Cardiac muscle cell (in vitro differentiated cells and primary cell): ENCODE measurements at regions not wholly inside any gene's neighbourhood (a gene's known extent, or its start where the extent isn't known, plus 50 kb on each side); places are given as distances from the start of the nearest gene placed in this dataset.

Experiments used
- DNase-seq, 2 donors: peaks; one replicate each; pipeline versions ENCODE4 v3.0.0 to v3.0.0-alpha.2; 2010 to 2017; ENCODE audit warnings: low read depth in 1 of 2, low spot score in 1 of 2
- H3K27ac ChIP-seq: fragments of 200-600 bp; sonication (generic); 2 replicates; pipeline ENCODE4 v1.5.1; 2016
- H3K27me3 ChIP-seq: fragments of 200-600 bp; sonication (generic); 2 replicates; pipeline ENCODE4 v1.6.0; 2016; ENCODE audit warnings: control low read depth
- H3K36me3 ChIP-seq: fragments of 200-600 bp; sonication (generic); 2 replicates; pipeline ENCODE4 v1.5.1; 2016; ENCODE audit warnings: control low read depth
- H3K4me1 ChIP-seq: fragments of 200-600 bp; sonication (generic); 2 replicates; pipeline ENCODE4 v1.8.1; 2017; ENCODE audit warnings: low read depth, mild to moderate bottlenecking, mixed run types
- H3K4me3 ChIP-seq: fragments of 200-600 bp; sonication (generic); 2 replicates; pipeline ENCODE4 v1.5.1; 2016; ENCODE audit warnings: mild to moderate bottlenecking
- H3K9me3 ChIP-seq: fragments of 200-600 bp; sonication (generic); 2 replicates; pipeline ENCODE4 v1.5.1; 2017; ENCODE audit warnings: low read depth, mild to moderate bottlenecking, control low read depth
- TF ChIP-seq, protein P1 (sequence below): IDR thresholded peaks from 2 replicates; pipeline ENCODE4 v1.5.1; 2012; ENCODE audit warnings: low read depth, mild to moderate bottlenecking, low read length

DNA sequence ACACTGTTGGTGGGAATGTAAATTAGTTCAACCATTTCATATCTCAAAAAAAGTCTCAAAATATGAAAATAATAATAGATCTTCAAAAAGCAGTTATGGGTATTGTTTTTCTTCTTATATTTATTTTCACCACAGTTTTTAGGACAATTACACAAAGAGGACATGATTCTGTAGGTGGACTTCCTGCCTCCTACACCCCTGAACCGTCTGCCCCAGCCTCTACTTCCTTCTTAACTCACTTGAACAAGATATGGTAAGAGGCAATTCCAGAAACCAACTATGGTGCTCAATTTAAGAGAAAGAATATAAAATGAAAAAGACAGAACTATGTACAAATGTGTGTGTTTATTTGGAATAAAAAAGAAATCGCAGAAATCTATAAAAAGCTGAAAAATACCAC, 74.1 kb upstream of the MON1B start:
- no peak overlapping the region for H3K27ac ChIP-seq
- no peak for DNase-seq
- no peaks in the 10 kb centered on the region for H3K9me3 ChIP-seq
- peaks cover 8% of the 10 kb centered on the region for H3K4me1 ChIP-seq
- no peaks in the 10 kb centered on the region for H3K27me3 ChIP-seq
- H3K36me3 ChIP-seq: no peaks in the 10 kb centered on the region
- no peak overlapping the region for H3K4me3 ChIP-seq
- TF ChIP-seq, protein P1, sequence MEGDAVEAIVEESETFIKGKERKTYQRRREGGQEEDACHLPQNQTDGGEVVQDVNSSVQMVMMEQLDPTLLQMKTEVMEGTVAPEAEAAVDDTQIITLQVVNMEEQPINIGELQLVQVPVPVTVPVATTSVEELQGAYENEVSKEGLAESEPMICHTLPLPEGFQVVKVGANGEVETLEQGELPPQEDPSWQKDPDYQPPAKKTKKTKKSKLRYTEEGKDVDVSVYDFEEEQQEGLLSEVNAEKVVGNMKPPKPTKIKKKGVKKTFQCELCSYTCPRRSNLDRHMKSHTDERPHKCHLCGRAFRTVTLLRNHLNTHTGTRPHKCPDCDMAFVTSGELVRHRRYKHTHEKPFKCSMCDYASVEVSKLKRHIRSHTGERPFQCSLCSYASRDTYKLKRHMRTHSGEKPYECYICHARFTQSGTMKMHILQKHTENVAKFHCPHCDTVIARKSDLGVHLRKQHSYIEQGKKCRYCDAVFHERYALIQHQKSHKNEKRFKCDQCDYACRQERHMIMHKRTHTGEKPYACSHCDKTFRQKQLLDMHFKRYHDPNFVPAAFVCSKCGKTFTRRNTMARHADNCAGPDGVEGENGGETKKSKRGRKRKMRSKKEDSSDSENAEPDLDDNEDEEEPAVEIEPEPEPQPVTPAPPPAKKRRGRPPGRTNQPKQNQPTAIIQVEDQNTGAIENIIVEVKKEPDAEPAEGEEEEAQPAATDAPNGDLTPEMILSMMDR: no peak

DNA sequence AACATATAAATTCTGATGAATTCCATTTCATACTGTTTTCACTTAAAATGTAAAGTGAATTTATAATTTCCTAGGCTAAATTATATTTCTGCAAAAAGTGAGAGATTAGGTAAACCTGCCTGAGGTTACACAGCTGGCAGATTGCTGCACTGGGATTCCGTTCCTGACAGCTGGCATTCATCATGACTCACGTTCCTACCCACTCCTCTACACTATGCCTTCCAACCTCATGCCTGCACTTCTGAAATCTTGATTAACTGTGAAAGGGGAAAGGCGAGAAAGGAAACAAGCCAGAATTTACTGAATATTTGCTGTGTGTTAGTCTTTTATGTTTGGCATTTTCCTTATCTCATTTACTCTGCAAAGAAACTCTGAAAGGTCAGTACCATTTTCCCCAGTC, 73.3 kb upstream of the MON1B start:
- TF ChIP-seq, protein P1: no peak
- Histone ChIP-seq H3K9me3 (no peaks in the 10 kb centered on the region), H3K4me3 (no peak overlapping the region), H3K4me1 (peaks cover 8% of the 10 kb centered on the region), H3K27me3 (no peaks in the 10 kb centered on the region), H3K36me3 (no peaks in the 10 kb centered on the region), H3K27ac (peak overlapping the region; percentile 77)
- DNase-seq: peak in 1 of 2 donors; percentile 57

DNA sequence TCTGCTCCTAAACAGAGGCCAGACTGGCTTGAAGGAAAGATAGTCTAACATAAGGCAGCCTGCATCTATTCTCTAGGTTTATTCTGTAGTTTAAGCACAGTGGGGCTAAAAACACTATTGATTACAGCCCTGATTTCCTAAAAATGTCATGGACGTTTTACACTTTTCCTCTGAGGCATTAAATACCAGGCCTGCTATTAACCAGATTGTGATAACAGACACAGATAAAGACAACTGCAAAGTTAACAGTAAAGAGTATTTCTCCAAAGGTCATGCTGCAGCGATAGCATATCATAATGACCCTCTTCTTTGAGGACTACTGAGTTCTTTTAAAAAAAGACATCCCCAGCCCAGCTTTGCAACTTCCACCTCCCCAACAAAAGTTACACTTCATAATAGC, 59.6 kb upstream of the MON1B start:
- Histone ChIP-seq H3K36me3 (no peaks in the 10 kb centered on the region), H3K4me1 (peaks cover 14% of the 10 kb centered on the region), H3K9me3 (no peaks in the 10 kb centered on the region), H3K27ac (peak overlapping the region; percentile 16), H3K4me3 (no peak overlapping the region), H3K27me3 (no peaks in the 10 kb centered on the region)
- TF ChIP-seq, protein P1: no peak
- DNase-seq: no peak

DNA sequence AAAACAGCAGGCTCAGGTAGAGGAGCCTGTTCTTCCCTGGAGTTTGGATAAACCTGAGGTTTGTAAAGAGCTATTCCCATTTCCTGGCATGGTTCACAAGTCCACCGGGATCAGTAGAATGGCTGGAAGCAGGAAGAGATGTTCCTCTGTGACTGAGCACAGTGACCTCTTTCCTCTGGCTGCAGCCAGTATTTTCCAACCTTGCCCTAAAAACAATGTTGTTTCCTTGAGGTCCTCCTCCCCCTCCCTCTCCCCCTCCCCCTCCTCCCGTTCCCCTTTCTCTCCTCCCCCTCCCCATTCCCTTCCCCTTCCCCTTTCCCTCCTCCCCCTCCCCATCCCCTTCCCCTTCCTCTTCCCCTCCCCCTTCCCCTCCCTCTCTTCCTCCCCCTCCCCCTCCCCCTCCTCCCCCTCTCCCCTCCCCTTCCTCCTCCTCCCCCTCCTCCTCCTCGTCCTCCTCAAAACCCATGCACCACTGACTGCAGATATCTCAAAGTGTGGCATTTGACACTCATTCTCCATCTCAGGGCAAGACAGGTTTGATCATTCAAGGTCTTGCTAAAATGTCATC, 58.9 kb upstream of the MON1B start:
- TF ChIP-seq, protein P1: no peak
- Histone ChIP-seq H3K4me3 (no peak overlapping the region), H3K27me3 (no peaks in the 10 kb centered on the region), H3K27ac (no peak overlapping the region), H3K4me1 (peaks cover 14% of the 10 kb centered on the region), H3K9me3 (no peaks in the 10 kb centered on the region), H3K36me3 (no peaks in the 10 kb centered on the region)
- no peak for DNase-seq

DNA sequence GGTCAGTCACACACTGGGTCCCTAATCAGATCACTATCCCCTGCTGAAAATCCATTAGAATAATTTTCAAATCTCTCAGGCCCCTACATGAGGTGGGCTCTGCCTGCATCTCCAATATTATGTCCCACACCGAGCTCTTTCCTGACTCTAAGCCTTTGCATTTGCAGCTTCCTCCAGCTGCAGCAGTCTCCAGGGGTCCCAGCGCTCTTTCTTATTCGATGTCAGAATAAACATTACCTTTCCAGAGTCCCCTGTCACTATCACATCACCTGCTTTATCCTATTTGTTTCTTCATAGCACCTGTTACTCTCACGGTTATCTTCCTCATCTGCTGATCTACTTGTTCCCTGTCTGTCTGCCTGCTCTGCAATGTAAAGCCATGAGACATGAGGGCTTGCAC, 57.3 kb upstream of the MON1B start:
- H3K9me3 ChIP-seq: no peaks in the 10 kb centered on the region
- no peaks in the 10 kb centered on the region for H3K27me3 ChIP-seq
- TF ChIP-seq, protein P1: no peak
- DNase-seq: no peak
- no peak overlapping the region for H3K4me3 ChIP-seq
- H3K36me3 ChIP-seq: no peaks in the 10 kb centered on the region
- no peak overlapping the region for H3K27ac ChIP-seq
- peaks cover 14% of the 10 kb centered on the region for H3K4me1 ChIP-seq

DNA sequence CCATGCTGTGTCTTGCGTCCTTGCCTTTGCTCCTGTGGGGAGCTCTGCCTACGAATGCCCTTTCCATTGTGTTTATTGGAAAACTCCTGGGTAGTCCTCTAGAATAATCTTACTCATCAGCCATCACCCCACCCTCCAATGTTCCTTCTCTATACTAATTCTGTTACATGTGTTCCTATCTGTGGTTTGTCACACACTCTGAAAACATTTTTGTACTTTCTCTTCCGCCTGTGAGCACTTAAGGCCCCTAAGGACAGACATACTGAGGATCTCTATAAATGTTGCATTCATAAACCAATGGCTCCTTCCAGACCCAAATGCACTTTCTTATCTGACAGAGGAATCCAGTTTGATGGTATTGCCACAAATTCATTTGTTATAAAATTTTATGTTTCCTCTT, 53.9 kb upstream of the MON1B start:
- TF ChIP-seq, protein P1: no peak
- Histone ChIP-seq H3K9me3 (no peaks in the 10 kb centered on the region), H3K4me3 (no peak overlapping the region), H3K36me3 (no peaks in the 10 kb centered on the region), H3K27me3 (no peaks in the 10 kb centered on the region), H3K27ac (no peak overlapping the region), H3K4me1 (no peaks in the 10 kb centered on the region)
- no peak for DNase-seq
